ENCODE measurements at regions not wholly inside any gene's neighbourhood (a gene's known extent, or its start where the extent isn't known, plus 50 kb on each side); places are given as distances from the start of the nearest gene placed in this dataset.

- in situ Hi-C loops (cut with HindIII; ENCODE audit: low sequenced_read_pairs) = no loop called here
- DNase-seq (ENCODE audit: low read depth) = no peak
- H3K4me3 ChIP-seq (ENCODE audit: low read depth, low read length) = no peak overlapping the region
- TF ChIP-seq CTCF (IDR thresholded peaks at IDR 0.05; ENCODE audit: low read depth, low read length, missing control alignments) = no peak
Measured at GRCh38 chr2:219946529-219946928, 319.1 kb downstream of the SLC4A3 start.

GRCh38 chr2:219947575-219947974, 320.1 kb downstream of the SLC4A3 start:
- DNase-seq (ENCODE audit: low read depth) = no peak

GRCh38 chr2:219949053-219949452, 321.6 kb downstream of the SLC4A3 start:
- H3K4me3 ChIP-seq (ENCODE audit: low read depth, low read length) = no peak overlapping the region
- no peak for DNase-seq (ENCODE audit: low read depth)
- in situ Hi-C loops (cut with HindIII; ENCODE audit: low sequenced_read_pairs) = no loop called here
- no peak for TF ChIP-seq CTCF (IDR thresholded peaks at IDR 0.05; ENCODE audit: low read depth, low read length, missing control alignments)

More at GRCh38 chr2:219947575-219947974, 320.1 kb downstream of the SLC4A3 start:
- no peak for TF ChIP-seq CTCF (IDR thresholded peaks at IDR 0.05; ENCODE audit: low read depth, low read length, missing control alignments)
- H3K4me3 ChIP-seq (ENCODE audit: low read depth, low read length) = no peak overlapping the region
- in situ Hi-C loops (cut with HindIII; ENCODE audit: low sequenced_read_pairs) = no loop called here

- in situ Hi-C loops (cut with HindIII; ENCODE audit: low sequenced_read_pairs) = no loop called here
- no peak for TF ChIP-seq CTCF (IDR thresholded peaks at IDR 0.05; ENCODE audit: low read depth, low read length, missing control alignments)
- H3K4me3 ChIP-seq (ENCODE audit: low read depth, low read length) = no peak overlapping the region
- DNase-seq (ENCODE audit: low read depth) = no peak
Measured at GRCh38 chr2:219951099-219951498, 323.7 kb downstream of the SLC4A3 start.

GRCh38 chr2:219954331-219954730, 326.9 kb downstream of the SLC4A3 start:
- no peak overlapping the region for H3K4me3 ChIP-seq (ENCODE audit: low read depth, low read length)
- in situ Hi-C loops (cut with HindIII; ENCODE audit: low sequenced_read_pairs) = no loop called here
- peak; percentile 12 for DNase-seq (ENCODE audit: low read depth)
- TF ChIP-seq CTCF (IDR thresholded peaks at IDR 0.05; ENCODE audit: low read depth, low read length, missing control alignments) = no peak

- no peak for DNase-seq (ENCODE audit: low read depth)
- in situ Hi-C loops (cut with HindIII; ENCODE audit: low sequenced_read_pairs) = no loop called here
- TF ChIP-seq CTCF (IDR thresholded peaks at IDR 0.05; ENCODE audit: low read depth, low read length, missing control alignments) = no peak
- no peak overlapping the region for H3K4me3 ChIP-seq (ENCODE audit: low read depth, low read length)
Measured at GRCh38 chr2:219957820-219958219, 330.4 kb downstream of the SLC4A3 start.

GRCh38 chr2:219958941-219959340, 331.5 kb downstream of the SLC4A3 start:
- no peak overlapping the region for H3K4me3 ChIP-seq (ENCODE audit: low read depth, low read length)
- DNase-seq (ENCODE audit: low read depth) = no peak
- no peak for TF ChIP-seq CTCF (IDR thresholded peaks at IDR 0.05; ENCODE audit: low read depth, low read length, missing control alignments)
- in situ Hi-C loops (cut with HindIII; ENCODE audit: low sequenced_read_pairs) = no loop called here

All from astrocyte of the cerebellum (primary cell).